Stimulated activated CD4-positive, alpha-beta T cell treated with anti-CD3 and anti-CD28 coated beads, TNF-alpha, amount 100 ng/mL, for 24 hours (primary cell): ENCODE measurements at regions not wholly inside any gene's neighbourhood (a gene's known extent, or its start where the extent isn't known, plus 50 kb on each side); places are given as distances from the start of the nearest gene placed in this dataset.
"Not testable (repeated sequence)": the region's sequence is repeated elsewhere in the genome, so short reads cannot be mapped to it uniquely, and the experiment has no call there.

Experiments used
- DNase-seq, 3 experiments: peaks; one replicate each; pipeline ENCODE4 v3.0.0-alpha.2; 2020; ENCODE audit warnings: low read depth in 3 of 3

GRCh38 chr9:79500196-79500864 lies 71.4 kb upstream of the TLE4 start:
- DNase-seq: not testable (repeated sequence)

DNA sequence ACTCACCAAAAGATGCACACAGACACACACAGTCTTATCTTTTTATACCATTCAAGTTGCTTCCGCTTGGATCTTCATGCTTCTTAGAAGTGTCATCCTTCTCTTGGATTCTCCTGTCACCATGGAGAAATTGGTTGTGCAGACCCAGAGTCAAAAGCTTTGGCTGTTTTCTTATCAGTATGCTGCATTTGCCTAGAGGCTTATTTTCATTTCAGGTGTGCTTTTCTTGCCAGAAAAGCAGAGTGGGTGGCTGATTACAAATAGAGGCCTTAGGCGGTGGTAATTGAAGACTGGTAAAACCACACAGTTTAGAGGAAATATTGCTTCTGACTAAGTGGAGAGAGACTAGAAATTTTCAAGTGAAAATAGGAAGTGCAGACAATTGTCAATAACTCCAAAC lies 70.2 kb upstream of the TLE4 start:
- DNase-seq: no peak

DNA sequence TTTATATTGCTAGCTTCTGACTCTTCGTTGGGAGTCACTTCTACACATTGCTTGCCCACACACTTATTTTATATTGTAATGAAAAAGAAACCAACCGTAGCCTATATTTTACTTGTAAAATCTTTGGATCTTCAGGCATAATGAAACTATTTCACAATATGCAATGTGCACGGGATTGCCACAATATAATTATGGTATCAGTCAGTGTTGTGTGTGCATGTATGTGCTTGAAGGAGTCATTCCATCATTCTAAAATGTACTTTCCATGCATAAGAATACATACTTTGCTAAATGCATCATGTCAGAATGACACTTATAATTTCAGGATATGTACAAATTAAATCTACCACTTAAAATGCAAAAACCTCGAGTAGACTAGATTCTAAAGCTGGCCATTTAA lies 64.0 kb upstream of the TLE4 start:
- no peak for DNase-seq

- no peak for DNase-seq
Measured at GRCh38 chr9:79512251-79512650, 59.5 kb upstream of the TLE4 start.
